C4-2B (cell line): ENCODE measurements at regions not wholly inside any gene's neighbourhood (a gene's known extent, or its start where the extent isn't known, plus 50 kb on each side); places are given as distances from the start of the nearest gene placed in this dataset.

Source experiments
- CTCF ChIP-seq: fragments of 450-650 bp; conservative IDR thresholded peaks from 2 replicates; pipeline ENCODE4 v1.5.1; 2017; ENCODE audit warnings: mild to moderate bottlenecking
- ZFX ChIP-seq: fragments of 450-650 bp; IDR thresholded peaks from 2 replicates; pipeline ENCODE4 v1.6.1; 2017

GRCh38 chr2:136715146-136715545 lies 50.2 kb upstream of the THSD7B start:
- TF ChIP-seq CTCF: no peak
- no peak for TF ChIP-seq ZFX
